NT2/D1 (cell line): ENCODE measurements at regions not wholly inside any gene's neighbourhood (a gene's known extent, or its start where the extent isn't known, plus 50 kb on each side); places are given as distances from the start of the nearest gene placed in this dataset.

Experiments
- DNase-seq: peaks from one replicate; pipeline ENCODE4 v3.0.0-alpha.2; 2011; ENCODE audit warnings: low read depth, low spot score
- H3K27me3 ChIP-seq: 2 replicates; pipeline ENCODE4 v1.6.0; 2011; ENCODE audit warnings: mild to moderate bottlenecking; ENCODE audit not compliant: insufficient read length, insufficient read depth
- H3K36me3 ChIP-seq: 2 replicates; pipeline ENCODE4 v1.6.1; 2011; ENCODE audit warnings: mild to moderate bottlenecking, low read length, mixed read lengths; ENCODE audit not compliant: insufficient read depth, insufficient read length
- H3K4me1 ChIP-seq: 2 replicates; pipeline ENCODE4 v1.5.1; 2011; ENCODE audit not compliant: insufficient read depth, insufficient read length
- H3K4me3 ChIP-seq: 2 replicates; pipeline ENCODE4 v1.5.1; 2011; ENCODE audit warnings: low read depth; ENCODE audit not compliant: insufficient read length
- H3K9ac ChIP-seq: 2 replicates; pipeline ENCODE4 v1.6.0; 2011; ENCODE audit warnings: low read depth; ENCODE audit not compliant: insufficient read length
- H3K9me3 ChIP-seq: 2 replicates; pipeline ENCODE4 v1.5.1; 2011; ENCODE audit warnings: mild to moderate bottlenecking, low read length; ENCODE audit not compliant: insufficient read depth
- SUZ12 ChIP-seq: IDR thresholded peaks from 2 replicates; pipeline ENCODE4 v1.6.1; 2011; ENCODE audit not compliant: insufficient read length, insufficient read depth; ENCODE audit errors: extremely low read depth
- YY1 ChIP-seq: IDR thresholded peaks from 2 replicates; pipeline ENCODE4 v1.6.1; 2011; ENCODE audit not compliant: insufficient read length, insufficient read depth
- ZNF274 ChIP-seq: IDR thresholded peaks from 2 replicates; pipeline ENCODE4 v1.6.1; 2011; ENCODE audit warnings: mild to moderate bottlenecking, low read depth, low read length

GRCh38 chrX:150148749-150149672 is 210.7 kb upstream of the EOLA2 start:
- no peak for DNase-seq
- Histone ChIP-seq H3K4me3 (no peak overlapping the region), H3K9ac (no peak overlapping the region), H3K9me3 (no peaks in the 10 kb centered on the region), H3K36me3 (no peaks in the 10 kb centered on the region), H3K4me1 (no peaks in the 10 kb centered on the region), H3K27me3 (no peaks in the 10 kb centered on the region)
- TF ChIP-seq YY1 (no peak), SUZ12 (no peak), ZNF274 (no peak)

GRCh38 chrX:150150076-150150779 is 211.9 kb upstream of the EOLA2 start:
- Histone ChIP-seq H3K9ac (no peak overlapping the region), H3K4me3 (no peak overlapping the region), H3K27me3 (no peaks in the 10 kb centered on the region), H3K36me3 (no peaks in the 10 kb centered on the region), H3K4me1 (no peaks in the 10 kb centered on the region), H3K9me3 (no peaks in the 10 kb centered on the region)
- DNase-seq = no peak
- no peak for TF ChIP-seq YY1
- TF ChIP-seq ZNF274 = no peak

- Histone ChIP-seq H3K4me3 (no peak overlapping the region), H3K9me3 (no peaks in the 10 kb centered on the region), H3K9ac (no peak overlapping the region), H3K4me1 (no peaks in the 10 kb centered on the region), H3K36me3 (no peaks in the 10 kb centered on the region), H3K27me3 (no peaks in the 10 kb centered on the region)
- no peak for TF ChIP-seq YY1
- no peak for TF ChIP-seq ZNF274
- no peak for TF ChIP-seq SUZ12
- no peak for DNase-seq
Measured at GRCh38 chrX:150150780-150151125, 212.4 kb upstream of the MAMLD1 start.

GRCh38 chrX:150152036-150152435 is 211.1 kb upstream of the MAMLD1 start:
- Histone ChIP-seq H3K27me3 (no peaks in the 10 kb centered on the region), H3K4me3 (no peak overlapping the region), H3K4me1 (no peaks in the 10 kb centered on the region), H3K36me3 (no peaks in the 10 kb centered on the region), H3K9me3 (no peaks in the 10 kb centered on the region), H3K9ac (no peak overlapping the region)
- DNase-seq = no peak
- TF ChIP-seq SUZ12 = no peak
- TF ChIP-seq YY1 = no peak
- no peak for TF ChIP-seq ZNF274

GRCh38 chrX:150152546-150152945 is 210.6 kb upstream of the MAMLD1 start:
- TF ChIP-seq YY1 (no peak), SUZ12 (no peak), ZNF274 (no peak)

GRCh38 chrX:150155436-150156035 is 207.6 kb upstream of the MAMLD1 start:
- TF ChIP-seq YY1 = no peak
- no peaks in the 10 kb centered on the region for H3K9me3 ChIP-seq
- no peaks in the 10 kb centered on the region for H3K36me3 ChIP-seq
- H3K4me1 ChIP-seq = no peaks in the 10 kb centered on the region
- H3K9ac ChIP-seq = no peak overlapping the region
- H3K4me3 ChIP-seq = no peak overlapping the region
- H3K27me3 ChIP-seq = no peaks in the 10 kb centered on the region
- DNase-seq = no peak

More at GRCh38 chrX:150152546-150152945, 210.6 kb upstream of the MAMLD1 start:
- Histone ChIP-seq H3K4me1 (no peaks in the 10 kb centered on the region), H3K9me3 (no peaks in the 10 kb centered on the region), H3K36me3 (no peaks in the 10 kb centered on the region), H3K4me3 (no peak overlapping the region), H3K9ac (no peak overlapping the region), H3K27me3 (no peaks in the 10 kb centered on the region)
- no peak for DNase-seq

- DNase-seq = no peak
- Histone ChIP-seq H3K9me3 (no peaks in the 10 kb centered on the region), H3K4me1 (no peaks in the 10 kb centered on the region), H3K9ac (no peak overlapping the region), H3K4me3 (no peak overlapping the region), H3K27me3 (no peaks in the 10 kb centered on the region), H3K36me3 (no peaks in the 10 kb centered on the region)
- TF ChIP-seq SUZ12 = no peak
- TF ChIP-seq YY1 = no peak
Measured at GRCh38 chrX:150156615-150157014, 206.5 kb upstream of the MAMLD1 start.
